ENCODE measurements at regions not wholly inside any gene's neighbourhood (a gene's known extent, or its start where the extent isn't known, plus 50 kb on each side); places are given as distances from the start of the nearest gene placed in this dataset.

DNA sequence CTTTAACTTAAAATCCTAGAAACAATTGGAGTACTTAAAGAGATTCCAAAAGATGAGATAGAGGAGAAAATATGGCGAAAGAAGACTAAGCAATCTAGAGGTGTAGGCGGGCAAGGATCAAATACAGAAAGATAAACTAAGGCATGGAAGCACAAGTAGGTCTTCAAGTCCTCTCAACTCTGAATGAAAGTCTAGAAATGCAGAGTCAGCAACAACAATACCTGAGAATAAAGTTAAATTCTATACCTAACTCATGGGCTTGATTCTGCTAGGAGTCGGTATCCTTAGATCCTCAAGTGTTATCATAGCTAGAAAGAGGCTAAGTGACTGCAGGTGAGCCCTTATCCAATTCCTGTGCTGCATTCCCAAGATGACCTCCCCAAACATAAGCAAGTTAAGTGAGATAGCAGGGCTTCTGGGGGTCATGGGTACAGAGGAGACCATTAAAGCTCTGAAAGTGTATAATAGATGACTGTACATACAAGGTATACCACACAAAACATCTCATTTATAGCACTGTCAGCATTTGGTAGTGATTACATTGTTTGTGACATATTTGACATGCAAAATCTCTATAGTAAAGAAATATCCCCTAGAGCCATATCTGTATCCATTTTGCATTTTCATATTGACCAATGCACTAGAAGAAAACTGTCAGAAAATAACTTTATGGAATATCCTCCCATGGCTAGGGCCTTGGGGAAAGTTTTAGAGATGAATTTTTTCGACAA lies 82.5 kb upstream of the ARID2 start:
- no peak for DNase-seq (ENCODE audit: low spot score)
- ATAC-seq (ENCODE audit: low FRiP score), result no peak
- TF ChIP-seq, protein P1, sequence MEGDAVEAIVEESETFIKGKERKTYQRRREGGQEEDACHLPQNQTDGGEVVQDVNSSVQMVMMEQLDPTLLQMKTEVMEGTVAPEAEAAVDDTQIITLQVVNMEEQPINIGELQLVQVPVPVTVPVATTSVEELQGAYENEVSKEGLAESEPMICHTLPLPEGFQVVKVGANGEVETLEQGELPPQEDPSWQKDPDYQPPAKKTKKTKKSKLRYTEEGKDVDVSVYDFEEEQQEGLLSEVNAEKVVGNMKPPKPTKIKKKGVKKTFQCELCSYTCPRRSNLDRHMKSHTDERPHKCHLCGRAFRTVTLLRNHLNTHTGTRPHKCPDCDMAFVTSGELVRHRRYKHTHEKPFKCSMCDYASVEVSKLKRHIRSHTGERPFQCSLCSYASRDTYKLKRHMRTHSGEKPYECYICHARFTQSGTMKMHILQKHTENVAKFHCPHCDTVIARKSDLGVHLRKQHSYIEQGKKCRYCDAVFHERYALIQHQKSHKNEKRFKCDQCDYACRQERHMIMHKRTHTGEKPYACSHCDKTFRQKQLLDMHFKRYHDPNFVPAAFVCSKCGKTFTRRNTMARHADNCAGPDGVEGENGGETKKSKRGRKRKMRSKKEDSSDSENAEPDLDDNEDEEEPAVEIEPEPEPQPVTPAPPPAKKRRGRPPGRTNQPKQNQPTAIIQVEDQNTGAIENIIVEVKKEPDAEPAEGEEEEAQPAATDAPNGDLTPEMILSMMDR (IDR thresholded peaks at IDR 0.05), result no peak

GRCh38 chr12:45648070-45648469 lies 81.4 kb upstream of the ARID2 start:
- no peak for ATAC-seq (ENCODE audit: low FRiP score)

GRCh38 chr12:45651029-45651428 lies 78.5 kb upstream of the ARID2 start:
- DNase-seq (ENCODE audit: low spot score) (no peak), ATAC-seq (ENCODE audit: low FRiP score) (no peak)
- TF ChIP-seq, protein P1 (IDR thresholded peaks at IDR 0.05), result no peak

More at GRCh38 chr12:45648070-45648469, 81.4 kb upstream of the ARID2 start:
- DNase-seq (ENCODE audit: low spot score), result no peak
- TF ChIP-seq, protein P1 (IDR thresholded peaks at IDR 0.05), result no peak

GRCh38 chr12:45654002-45654665 lies 75.4 kb upstream of the ARID2 start:
- TF ChIP-seq, protein P1 (IDR thresholded peaks at IDR 0.05), result no peak
- DNase-seq (ENCODE audit: low spot score) (no peak), ATAC-seq (ENCODE audit: low FRiP score) (no peak)

DNA sequence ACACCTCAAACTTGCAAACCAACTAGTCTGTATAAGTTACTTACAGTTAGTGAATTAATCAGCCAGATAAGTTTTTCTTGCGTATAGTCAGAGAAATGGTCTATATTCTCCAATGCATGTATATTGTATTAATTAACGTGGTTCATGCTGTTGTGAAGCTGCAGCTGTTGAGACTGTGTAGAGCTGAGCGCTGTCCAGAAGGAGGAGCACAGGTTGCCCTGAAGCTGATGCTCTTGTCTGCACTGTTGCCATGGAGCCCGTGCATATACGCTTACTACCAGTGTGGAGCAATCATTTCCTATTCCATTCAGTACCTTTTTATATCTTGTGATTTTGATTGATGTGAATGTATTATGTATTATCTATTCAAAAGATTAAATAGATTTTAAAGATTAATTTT lies 74.3 kb upstream of the ARID2 start:
- ATAC-seq (ENCODE audit: low FRiP score), result no peak
- TF ChIP-seq, protein P1 (IDR thresholded peaks at IDR 0.05), result no peak
- no peak for DNase-seq (ENCODE audit: low spot score)

GRCh38 chr12:45655743-45656142 lies 73.8 kb upstream of the ARID2 start:
- DNase-seq (ENCODE audit: low spot score), result no peak
- ATAC-seq (ENCODE audit: low FRiP score), result no peak
- TF ChIP-seq, protein P1 (IDR thresholded peaks at IDR 0.05), result no peak

- ATAC-seq (ENCODE audit: low FRiP score), result no peak
- TF ChIP-seq, protein P1 (IDR thresholded peaks at IDR 0.05), result no peak
- no peak for DNase-seq (ENCODE audit: low spot score)
Measured at GRCh38 chr12:45658020-45658419, 71.5 kb upstream of the ARID2 start.

Data from omental fat pad (tissue), 3 donors.